Neuronal stem cell (in vitro differentiated cells): ENCODE measurements at regions not wholly inside any gene's neighbourhood (a gene's known extent, or its start where the extent isn't known, plus 50 kb on each side); places are given as distances from the start of the nearest gene placed in this dataset.

ENCODE experiments used
- DNase-seq: peaks from one replicate; pipeline ENCODE4 v3.0.0-alpha.2; 2013; ENCODE audit warnings: low spot score
- H2AFZ ChIP-seq: one replicate; pipeline ENCODE4 v1.6.1; 2013; ENCODE audit warnings: mild to moderate bottlenecking, low read length, inconsistent platforms
- H2AK5ac ChIP-seq: 2 replicates; pipeline ENCODE4 v1.6.1; 2013; ENCODE audit warnings: low read depth, mild to moderate bottlenecking, inconsistent platforms, low read length, moderate library complexity, mixed read lengths
- H2BK120ac ChIP-seq: 2 replicates; pipeline ENCODE4 v1.6.1; 2013; ENCODE audit warnings: low read depth, mild to moderate bottlenecking, inconsistent platforms, low read length, moderate library complexity, mixed read lengths
- H2BK12ac ChIP-seq: one replicate; pipeline ENCODE4 v1.6.1; 2013; ENCODE audit warnings: low read length, inconsistent platforms
- H2BK15ac ChIP-seq: 2 replicates; pipeline ENCODE4 v1.6.1; 2013; ENCODE audit warnings: mild to moderate bottlenecking, low read length, inconsistent platforms, mixed read lengths
- H2BK5ac ChIP-seq: one replicate; pipeline ENCODE4 v1.6.1; 2013; ENCODE audit warnings: inconsistent platforms, mild to moderate bottlenecking, low read length, moderate library complexity
- H3K14ac ChIP-seq: one replicate; pipeline ENCODE4 v1.6.1; 2013; ENCODE audit warnings: low read length, inconsistent platforms
- H3K18ac ChIP-seq: 2 replicates; pipeline ENCODE4 v1.6.1; 2013; ENCODE audit warnings: low read length, inconsistent platforms
- H3K23ac ChIP-seq: 2 replicates; pipeline ENCODE4 v1.6.1; 2013; ENCODE audit warnings: low read depth, mild to moderate bottlenecking, mixed read lengths, low read length, inconsistent platforms; ENCODE audit not compliant: poor library complexity
- H3K27ac ChIP-seq: replicated peaks from 3 replicates; pipeline ENCODE4 v1.5.1; 2013; ENCODE audit warnings: low read length, inconsistent platforms
- H3K27me3 ChIP-seq, 3 experiments: 2 replicates each; pipeline ENCODE4 v1.6.1; 2013; ENCODE audit warnings: low read length in 3 of 3, mild to moderate bottlenecking in 2 of 3, inconsistent platforms in 1 of 3, low read depth in 1 of 3, mixed read lengths in 1 of 3, moderate library complexity in 1 of 3; ENCODE audit not compliant: control insufficient read depth in 3 of 3, insufficient read depth in 3 of 3
- H3K36me3 ChIP-seq, 2 donors: replicated peaks in 1 of 2; 2 replicates each; pipeline ENCODE4 v1.6.1; 2013; ENCODE audit warnings: low read length in 2 of 2; ENCODE audit not compliant: control insufficient read depth in 2 of 2, insufficient read depth in 2 of 2
- H3K4ac ChIP-seq: 2 replicates; pipeline ENCODE4 v1.6.1; 2013; ENCODE audit warnings: inconsistent platforms, mild to moderate bottlenecking, low read length, moderate library complexity
- H3K4me1 ChIP-seq, 2 donors: 1 replicate in 1 of 2; 2 replicates in 1 of 2; pipeline ENCODE4 v1.6.1; 2013; ENCODE audit warnings: low read length in 2 of 2, low read depth in 1 of 2; ENCODE audit not compliant: control insufficient read depth in 2 of 2, insufficient read depth in 1 of 2
- H3K4me2 ChIP-seq: one replicate; pipeline ENCODE4 v1.6.1; 2013; ENCODE audit warnings: mild to moderate bottlenecking, low read length, inconsistent platforms; ENCODE audit not compliant: insufficient read depth, poor library complexity, severe bottlenecking
- H3K4me3 ChIP-seq, 2 donors: 2 replicates each; pipeline ENCODE4 v1.5.1; 2013; ENCODE audit warnings: low read length in 2 of 2, mild to moderate bottlenecking in 2 of 2, inconsistent platforms in 1 of 2, moderate library complexity in 1 of 2
- H3K79me1 ChIP-seq: one replicate; pipeline ENCODE4 v1.6.1; 2013; ENCODE audit warnings: low read depth, mild to moderate bottlenecking, inconsistent platforms, low read length, moderate library complexity
- H3K9ac ChIP-seq: one replicate; pipeline ENCODE4 v1.6.1; 2013; ENCODE audit warnings: mild to moderate bottlenecking, low read depth, low read length, inconsistent platforms; ENCODE audit not compliant: poor library complexity
- H3K9me3 ChIP-seq, 2 donors: replicated peaks in 1 of 2; 2 replicates each; pipeline versions ENCODE3 to v1.6.1; 2013; ENCODE audit warnings: low read length in 2 of 2, mild to moderate bottlenecking in 2 of 2, inconsistent platforms in 1 of 2, low read depth in 1 of 2, mixed read lengths in 1 of 2, moderate library complexity in 1 of 2; ENCODE audit not compliant: control insufficient read depth in 2 of 2, insufficient read depth in 1 of 2
- H4K8ac ChIP-seq: one replicate; pipeline ENCODE4 v1.6.1; 2013; ENCODE audit warnings: low read depth, mild to moderate bottlenecking, inconsistent platforms, low read length, moderate library complexity
- H4K91ac ChIP-seq: one replicate; pipeline ENCODE4 v1.6.1; 2013; ENCODE audit warnings: low read length, low read depth, mild to moderate bottlenecking, inconsistent platforms; ENCODE audit not compliant: poor library complexity
- WGBS, 2 donors: extraction: QIAGEN DNeasy Blood & Tissue Kit; methylation state at CpG; one replicate each; pipeline ENCODE4 v1.1.7; 2013; ENCODE audit warnings: missing lambda C conversion rate in 2 of 2, mixed read lengths in 1 of 2; ENCODE audit not compliant: insufficient read length in 2 of 2, insufficient replicate concordance in 1 of 2; ENCODE audit errors: extremely low coverage in 2 of 2; 5-methylcytosine and 5-hydroxymethylcytosine counted together

GRCh38 chr17:14547556-14547955 lies 246.7 kb downstream of the HS3ST3B1 start:
- no peak overlapping the region for H2BK5ac ChIP-seq
- no peak overlapping the region for H2BK15ac ChIP-seq
- no CpG with 5 or more reads among the region's 2 CpGs for WGBS, 2 donors
- no peaks in the 10 kb centered on the region for H3K36me3 ChIP-seq
- H3K23ac ChIP-seq, result no peak overlapping the region
- H3K4me1 ChIP-seq, result peaks cover 0 to 8% of the 10 kb centered on the region in 2 donors
- H3K4me2 ChIP-seq, result no peak overlapping the region
- H2BK120ac ChIP-seq, result no peak overlapping the region
- H2BK12ac ChIP-seq, result no peak overlapping the region
- DNase-seq, result no peak
- no peak overlapping the region for H3K9ac ChIP-seq
- H3K4ac ChIP-seq, result no peak overlapping the region
- no peak overlapping the region for H3K27ac ChIP-seq
- no peak overlapping the region for H3K4me3 ChIP-seq
- H4K8ac ChIP-seq, result no peak overlapping the region
- H2AK5ac ChIP-seq, result no peak overlapping the region
- no peak overlapping the region for H3K18ac ChIP-seq
- no peaks in the 10 kb centered on the region for H3K79me1 ChIP-seq
- peak overlapping the region; percentile 18 for H2AFZ ChIP-seq
- no peak overlapping the region for H4K91ac ChIP-seq
- no peak overlapping the region for H3K14ac ChIP-seq
- H3K9me3 ChIP-seq, result no peaks in the 10 kb centered on the region
- H3K27me3 ChIP-seq, result no peaks in the 10 kb centered on the region

- WGBS, 2 donors, result no CpG with 5 or more reads among the region's 5 CpGs
- Histone ChIP-seq H3K23ac (no peak overlapping the region), H3K9ac (no peak overlapping the region)
These were observed 246.1 kb downstream of the HS3ST3B1 start for GRCh38 chr17:14547016-14547415.

GRCh38 chr17:14545156-14545906 lies 244.4 kb downstream of the HS3ST3B1 start:
- Histone ChIP-seq H2BK120ac (no peak overlapping the region), H3K18ac (peak overlapping the region; percentile 4), H3K9me3 (no peaks in the 10 kb centered on the region), H3K27me3 (no peaks in the 10 kb centered on the region), H2BK12ac (no peak overlapping the region), H4K8ac (peak overlapping the region; percentile 72), H3K14ac (peak overlapping the region; percentile 90), H3K23ac (no peak overlapping the region), H3K4me1 (peaks cover 0 to 5% of the 10 kb centered on the region in 2 donors), H2BK15ac (peak overlapping the region; percentile 2), H2BK5ac (no peak overlapping the region), H3K4ac (no peak overlapping the region), H3K27ac (no peak overlapping the region), H3K36me3 (no peaks in the 10 kb centered on the region), H3K79me1 (no peaks in the 10 kb centered on the region), H3K9ac (no peak overlapping the region), H4K91ac (no peak overlapping the region), H2AFZ (peak overlapping the region; percentile 52), H3K4me2 (no peak overlapping the region), H3K4me3 (no peak overlapping the region), H2AK5ac (no peak overlapping the region)
- no CpG with 5 or more reads among the region's 16 CpGs for WGBS, 2 donors
- DNase-seq, result no peak

More at GRCh38 chr17:14547016-14547415, 246.1 kb downstream of the HS3ST3B1 start:
- no peak overlapping the region for H3K18ac ChIP-seq
- H2AFZ ChIP-seq, result no peak overlapping the region
- H3K4me1 ChIP-seq, result peaks cover 0 to 8% of the 10 kb centered on the region in 2 donors
- H2BK5ac ChIP-seq, result no peak overlapping the region
- H3K9me3 ChIP-seq, result no peaks in the 10 kb centered on the region
- no peaks in the 10 kb centered on the region for H3K79me1 ChIP-seq
- H3K27me3 ChIP-seq, result no peaks in the 10 kb centered on the region
- no peak overlapping the region for H2BK120ac ChIP-seq
- no peak overlapping the region for H4K91ac ChIP-seq
- H3K4me3 ChIP-seq, result no peak overlapping the region
- H2BK12ac ChIP-seq, result no peak overlapping the region
- no peak overlapping the region for H2AK5ac ChIP-seq
- no peaks in the 10 kb centered on the region for H3K36me3 ChIP-seq
- H3K4me2 ChIP-seq, result no peak overlapping the region
- no peak overlapping the region for H3K27ac ChIP-seq
- no peak overlapping the region for H4K8ac ChIP-seq
- DNase-seq, result no peak
- H3K14ac ChIP-seq, result no peak overlapping the region
- no peak overlapping the region for H3K4ac ChIP-seq
- H2BK15ac ChIP-seq, result no peak overlapping the region

DNA sequence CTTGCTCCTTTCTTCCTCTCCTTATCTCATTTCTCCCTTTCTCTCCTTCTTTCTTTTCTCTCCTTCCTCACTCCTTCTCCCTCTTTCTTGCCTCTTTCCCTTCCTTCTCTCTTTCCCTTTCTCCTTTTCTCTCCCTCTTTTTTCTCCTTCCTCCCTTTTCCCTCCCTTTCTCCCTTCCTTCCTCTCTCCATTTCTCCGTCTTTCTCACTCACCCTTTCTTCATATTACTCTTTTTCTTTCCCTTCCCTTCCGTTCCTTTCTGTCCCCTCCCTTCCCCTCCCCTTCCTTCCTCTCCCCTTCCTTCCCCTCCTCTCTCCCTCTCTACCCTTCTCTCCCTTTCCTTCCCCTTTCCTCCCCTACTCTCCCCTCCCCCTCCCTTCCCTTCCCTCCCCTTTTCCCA lies 240.8 kb downstream of the HS3ST3B1 start:
- no peak overlapping the region for H3K4me3 ChIP-seq
- no peak overlapping the region for H3K14ac ChIP-seq
- no peak overlapping the region for H2AFZ ChIP-seq
- no peak overlapping the region for H2BK12ac ChIP-seq
- no peak overlapping the region for H3K27ac ChIP-seq
- no peak overlapping the region for H2AK5ac ChIP-seq
- peaks cover 2 to 7% of the 10 kb centered on the region in 2 donors for H3K9me3 ChIP-seq
- H2BK120ac ChIP-seq, result no peak overlapping the region
- no peak overlapping the region for H3K23ac ChIP-seq
- no peak overlapping the region for H3K18ac ChIP-seq
- H3K79me1 ChIP-seq, result no peaks in the 10 kb centered on the region
- no peak overlapping the region for H3K4me2 ChIP-seq
- no peak overlapping the region for H3K4ac ChIP-seq
- no peaks in the 10 kb centered on the region for H3K27me3 ChIP-seq
- no peak overlapping the region for H2BK15ac ChIP-seq
- no peak overlapping the region for H4K91ac ChIP-seq
- H3K9ac ChIP-seq, result no peak overlapping the region
- peaks cover 0 to 5% of the 10 kb centered on the region in 2 donors for H3K4me1 ChIP-seq
- no peak overlapping the region for H4K8ac ChIP-seq
- H3K36me3 ChIP-seq, result no peaks in the 10 kb centered on the region
- H2BK5ac ChIP-seq, result no peak overlapping the region
- no peak for DNase-seq
- 97 to 100% methylated on average over 2 of the region's 2 CpGs for WGBS, 2 donors
